ENCODE measurements at regions not wholly inside any gene's neighbourhood (a gene's known extent, or its start where the extent isn't known, plus 50 kb on each side); places are given as distances from the start of the nearest gene placed in this dataset.

GRCh38 chr12:84043355-84043754 is 869.2 kb downstream of the SLC6A15 start:
- Histone ChIP-seq H3K79me2 (ENCODE audit: insufficient read depth, low read length) (no peaks in the 10 kb centered on the region), H3K27ac (ENCODE audit: low read depth in 1 of 2, low read length in 2 of 2) (no peak overlapping the region), H3K4me1 (ENCODE audit: control insufficient read depth in 1 of 2, insufficient read depth in 2 of 2, low read length in 2 of 2) (no peaks in the 10 kb centered on the region), H3K36me3 (replicated peaks in 1 of 2; ENCODE audit: control insufficient read depth in 1 of 2, insufficient read depth in 2 of 2, low read length in 2 of 2) (no peaks in the 10 kb centered on the region), H2AFZ (ENCODE audit: insufficient read depth, low read depth, low read length, poor library complexity, severe bottlenecking) (no peak overlapping the region), H3K4me2 (replicated peaks; ENCODE audit: extremely low read depth, low read length, poor library complexity, severe bottlenecking) (no peak overlapping the region), H3K27me3 (ENCODE audit: control insufficient read depth in 2 of 2, insufficient read depth in 2 of 2, low read length in 2 of 2) (no peaks in the 10 kb centered on the region), H4K20me1 (ENCODE audit: insufficient read depth, low read length) (no peaks in the 10 kb centered on the region), H3K9ac (ENCODE audit: insufficient read depth, low read length, poor library complexity, severe bottlenecking) (no peak overlapping the region), H3K4me3 (replicated peaks in 1 of 3; ENCODE audit: low read depth in 2 of 3, low read length in 3 of 3) (no peak overlapping the region), H3K9me3 (replicated peaks in 1 of 2; ENCODE audit: control insufficient read depth in 1 of 2, insufficient read depth in 1 of 2, low read length in 2 of 2) (peaks cover 10 to 12% of the 10 kb centered on the region in 2 donors)
- H3K27me3 Mint-ChIP-seq (ENCODE audit: low read depth in 3 of 3): no peaks in the 10 kb centered on the region
- intact Hi-C loops (cut with micrococcal nuclease): no loop called here
- DNase-seq: no peak
- peaks cover 0 to 15% (median 2%) of the 10 kb centered on the region in 7 donors for H3K9me3 Mint-ChIP-seq
- no peak for TF ChIP-seq CTCF (IDR thresholded peaks at IDR 0.05)
- 83% methylated on average over 1 of the region's 4 CpGs for WGBS (ENCODE audit: insufficient coverage)
- no peaks in the 10 kb centered on the region for H3K36me3 Mint-ChIP-seq
- H3K27ac Mint-ChIP-seq: no peak overlapping the region
- no peaks in the 10 kb centered on the region for H3K4me1 Mint-ChIP-seq
- H3K4me3 Mint-ChIP-seq: no peak overlapping the region

GRCh38 chr12:84038242-84038641 is 874.4 kb downstream of the SLC6A15 start:
- Histone ChIP-seq H3K4me1 (ENCODE audit: control insufficient read depth in 1 of 2, insufficient read depth in 2 of 2, low read length in 2 of 2) (no peaks in the 10 kb centered on the region), H3K9me3 (replicated peaks in 1 of 2; ENCODE audit: control insufficient read depth in 1 of 2, insufficient read depth in 1 of 2, low read length in 2 of 2) (peaks cover 11 to 13% of the 10 kb centered on the region in 2 donors), H3K4me3 (replicated peaks in 1 of 3; ENCODE audit: low read depth in 2 of 3, low read length in 3 of 3) (no peak overlapping the region), H3K9ac (ENCODE audit: insufficient read depth, low read length, poor library complexity, severe bottlenecking) (no peak overlapping the region), H3K36me3 (replicated peaks in 1 of 2; ENCODE audit: control insufficient read depth in 1 of 2, insufficient read depth in 2 of 2, low read length in 2 of 2) (no peaks in the 10 kb centered on the region), H3K27me3 (ENCODE audit: control insufficient read depth in 2 of 2, insufficient read depth in 2 of 2, low read length in 2 of 2) (no peaks in the 10 kb centered on the region), H3K79me2 (ENCODE audit: insufficient read depth, low read length) (no peaks in the 10 kb centered on the region), H3K4me2 (replicated peaks; ENCODE audit: extremely low read depth, low read length, poor library complexity, severe bottlenecking) (no peak overlapping the region), H2AFZ (ENCODE audit: insufficient read depth, low read depth, low read length, poor library complexity, severe bottlenecking) (no peak overlapping the region), H4K20me1 (ENCODE audit: insufficient read depth, low read length) (no peaks in the 10 kb centered on the region), H3K27ac (ENCODE audit: low read depth in 1 of 2, low read length in 2 of 2) (no peak overlapping the region)
- no peak for TF ChIP-seq CTCF (IDR thresholded peaks at IDR 0.05)
- peaks cover 0 to 20% (median 4%) of the 10 kb centered on the region in 7 donors for H3K9me3 Mint-ChIP-seq
- no peak overlapping the region for H3K27ac Mint-ChIP-seq
- H3K4me3 Mint-ChIP-seq: no peak overlapping the region
- 94% methylated on average over 8 of the region's 9 CpGs for WGBS (ENCODE audit: insufficient coverage)
- intact Hi-C loops (cut with micrococcal nuclease): no loop called here
- no peak for DNase-seq
- H3K27me3 Mint-ChIP-seq (ENCODE audit: low read depth in 3 of 3): no peaks in the 10 kb centered on the region
- no peaks in the 10 kb centered on the region for H3K4me1 Mint-ChIP-seq
- H3K36me3 Mint-ChIP-seq: no peaks in the 10 kb centered on the region

Data from CD14-positive monocyte (primary cell).